Fibroblast of villous mesenchyme (primary cell): ENCODE measurements at regions not wholly inside any gene's neighbourhood (a gene's known extent, or its start where the extent isn't known, plus 50 kb on each side); places are given as distances from the start of the nearest gene placed in this dataset.

Experiments used
- DNase-seq: peaks from one replicate; pipeline ENCODE4 v3.0.0-alpha.2; 2010; ENCODE audit warnings: low read depth
- H3K4me3 ChIP-seq: 2 replicates; pipeline ENCODE4 v1.5.1; 2011; ENCODE audit warnings: low read depth, mild to moderate bottlenecking, low read length
- CTCF ChIP-seq: IDR thresholded peaks from 2 replicates; pipeline ENCODE4 v1.5.1; 2012; ENCODE audit warnings: low read depth, mild to moderate bottlenecking, low read length; ENCODE audit not compliant: insufficient read depth

- no peak overlapping the region for H3K4me3 ChIP-seq
- no peak for TF ChIP-seq CTCF
- no peak for DNase-seq
Observed at GRCh38 chr4:82213485-82214417, 160.0 kb downstream of the HNRNPD start.

GRCh38 chr4:82201805-82202641, 171.8 kb downstream of the HNRNPD start:
- H3K4me3 ChIP-seq: no peak overlapping the region
- peak; percentile 48 for DNase-seq
- TF ChIP-seq CTCF: peak; percentile 74

GRCh38 chr4:82201303-82201702, 172.5 kb downstream of the HNRNPD start:
- no peak overlapping the region for H3K4me3 ChIP-seq
- TF ChIP-seq CTCF: no peak
- no peak for DNase-seq

GRCh38 chr4:82200046-82200445, 173.7 kb downstream of the HNRNPD start:
- no peak for TF ChIP-seq CTCF
- DNase-seq: no peak

GRCh38 chr4:82194329-82194728, 179.5 kb downstream of the HNRNPD start:
- H3K4me3 ChIP-seq: no peak overlapping the region
- no peak for DNase-seq
- TF ChIP-seq CTCF: no peak

More at GRCh38 chr4:82200046-82200445, 173.7 kb downstream of the HNRNPD start:
- H3K4me3 ChIP-seq: no peak overlapping the region

GRCh38 chr4:82192017-82192673, 181.6 kb downstream of the HNRNPD start:
- no peak overlapping the region for H3K4me3 ChIP-seq
- no peak for TF ChIP-seq CTCF
- DNase-seq: no peak
